Neural cell (in vitro differentiated cells): ENCODE measurements at regions not wholly inside any gene's neighbourhood (a gene's known extent, or its start where the extent isn't known, plus 50 kb on each side); places are given as distances from the start of the nearest gene placed in this dataset.

Source experiments
- H2AFZ ChIP-seq: fragments of 200-600, 300-800 bp; sonication (generic), shearing (Covaris generic); 2 replicates; pipeline ENCODE4 v1.6.0; 2014; ENCODE audit warnings: low read depth, mild to moderate bottlenecking, antibody characterized with exemption, low read length, moderate library complexity
- H3F3A ChIP-seq: fragments of 200-600 bp; shearing (Covaris generic); 2 replicates; pipeline ENCODE4 v1.6.1; 2016; ENCODE audit warnings: mild to moderate bottlenecking, moderate library complexity, mixed read lengths, antibody characterized with exemption, low read length; ENCODE audit not compliant: insufficient read depth, poor library complexity, severe bottlenecking
- H3K27ac ChIP-seq: fragments of 200-600, 300-800 bp; sonication (generic), shearing (Covaris generic); 2 replicates; pipeline ENCODE4 v1.5.1; 2014; ENCODE audit warnings: mild to moderate bottlenecking, low read length, moderate library complexity
- H3K27me3 ChIP-seq: fragments of 300-800, 200-600 bp; sonication (generic), shearing (Covaris generic); 2 replicates; pipeline ENCODE4 v1.6.0; 2014; ENCODE audit warnings: mild to moderate bottlenecking, low read depth, low read length, moderate library complexity; ENCODE audit not compliant: insufficient read depth
- H3K36me3 ChIP-seq: fragments of 300-800, 200-600 bp; sonication (generic), shearing (Covaris generic); 2 replicates; pipeline ENCODE4 v1.5.1; 2014; ENCODE audit warnings: mild to moderate bottlenecking, antibody characterized with exemption, low read length, moderate library complexity; ENCODE audit not compliant: insufficient read depth
- H3K4me2 ChIP-seq: fragments of 300-800, 200-600 bp; sonication (generic), shearing (Covaris generic); 2 replicates; pipeline ENCODE4 v1.6.0; 2014; ENCODE audit warnings: mild to moderate bottlenecking, low read length
- H3K4me3 ChIP-seq: fragments of 300-800, 200-600 bp; sonication (generic), shearing (Covaris generic); 2 replicates; pipeline ENCODE4 v1.5.1; 2014; ENCODE audit warnings: mild to moderate bottlenecking, low read length, moderate library complexity
- H3K79me2 ChIP-seq: fragments of 200-600 bp; shearing (Covaris generic); replicated peaks from 2 replicates; pipeline ENCODE4 v1.6.0; 2014; ENCODE audit warnings: mild to moderate bottlenecking, low read length, moderate library complexity; ENCODE audit not compliant: insufficient read depth
- H3K9ac ChIP-seq: fragments of 300-800, 200-600 bp; sonication (generic), shearing (Covaris generic); 2 replicates; pipeline ENCODE4 v1.6.1; 2016; ENCODE audit warnings: mild to moderate bottlenecking, low read length, mixed read lengths
- H3K9me2 ChIP-seq: fragments of 200-600 bp; shearing (Covaris generic); 2 replicates; pipeline ENCODE4 v1.6.1; 2016; ENCODE audit warnings: mild to moderate bottlenecking, low read length, mixed read lengths; ENCODE audit not compliant: insufficient read depth
- H3K9me3 ChIP-seq: fragments of 200-600, 300-800 bp; sonication (generic), shearing (Covaris generic); 2 replicates; pipeline ENCODE4 v1.6.1; 2016; ENCODE audit warnings: mild to moderate bottlenecking, mixed run types, low read length, moderate library complexity, mixed read lengths
- H4K20me1 ChIP-seq: fragments of 200-600 bp; shearing (Covaris generic); 2 replicates; pipeline ENCODE4 v1.6.1; 2016; ENCODE audit warnings: mild to moderate bottlenecking, mixed run types; ENCODE audit not compliant: insufficient read depth
- CTCF ChIP-seq: fragments of 450-650 bp; IDR thresholded peaks from 2 replicates; pipeline ENCODE4 v1.5.1; 2014; ENCODE audit warnings: antibody characterized with exemption, mild to moderate bottlenecking, moderate library complexity; ENCODE audit not compliant: poor library complexity, severe bottlenecking
- EP300 ChIP-seq: fragments of 450-650 bp; conservative IDR thresholded peaks from 2 replicates; pipeline ENCODE4 v1.6.1; 2014; ENCODE audit warnings: antibody characterized with exemption, mild to moderate bottlenecking, moderate library complexity; ENCODE audit not compliant: poor library complexity, severe bottlenecking
- EZH2 ChIP-seq: fragments of 200-600, 300-800 bp; shearing (Covaris generic), sonication (generic); IDR thresholded peaks from 2 replicates; pipeline ENCODE4 v1.6.1; 2014; ENCODE audit warnings: antibody characterized with exemption, low read length, borderline replicate concordance, mild to moderate bottlenecking; ENCODE audit not compliant: insufficient read depth, poor library complexity, severe bottlenecking
- MXI1 ChIP-seq: fragments of 450-650 bp; conservative IDR thresholded peaks from 2 replicates; pipeline ENCODE4 v1.6.1; 2014; ENCODE audit warnings: antibody characterized with exemption, mild to moderate bottlenecking; ENCODE audit not compliant: poor library complexity, severe bottlenecking
- POLR2AphosphoS5 ChIP-seq: IDR thresholded peaks from 2 replicates; pipeline ENCODE4 v1.6.1; 2012
- RAD21 ChIP-seq: fragments of 450-650 bp; conservative IDR thresholded peaks from 2 replicates; pipeline ENCODE4 v1.6.1; 2014; ENCODE audit warnings: antibody characterized with exemption, mild to moderate bottlenecking, moderate library complexity
- REST ChIP-seq: IDR thresholded peaks from 2 replicates; pipeline ENCODE4 v1.6.1; 2012; ENCODE audit warnings: borderline replicate concordance
- SMC3 ChIP-seq: fragments of 450-650 bp; conservative IDR thresholded peaks from 2 replicates; pipeline ENCODE4 v1.6.1; 2014; ENCODE audit warnings: antibody characterized with exemption, mild to moderate bottlenecking, moderate library complexity; ENCODE audit not compliant: poor library complexity
- TAF1 ChIP-seq: IDR thresholded peaks from 2 replicates; pipeline ENCODE4 v1.6.1; 2012; ENCODE audit warnings: low read depth

GRCh38 chr3:21804330-21804729 lies 53.3 kb upstream of the ZNF385D start:
- H4K20me1 ChIP-seq, result no peaks in the 10 kb centered on the region
- no peak overlapping the region for H3K9ac ChIP-seq
- TF ChIP-seq CTCF, result no peak
- no peak for TF ChIP-seq RAD21
- no peak for TF ChIP-seq SMC3
- TF ChIP-seq MXI1, result no peak
- TF ChIP-seq REST, result no peak
- no peaks in the 10 kb centered on the region for H3K79me2 ChIP-seq
- no peak overlapping the region for H3K4me2 ChIP-seq
- H3F3A ChIP-seq, result no peaks in the 10 kb centered on the region
- H3K27me3 ChIP-seq, result no peaks in the 10 kb centered on the region
- H3K27ac ChIP-seq, result peak overlapping the region; percentile 69
- no peaks in the 10 kb centered on the region for H3K9me3 ChIP-seq
- H3K36me3 ChIP-seq, result no peaks in the 10 kb centered on the region
- H3K4me3 ChIP-seq, result no peak overlapping the region
- no peaks in the 10 kb centered on the region for H3K9me2 ChIP-seq
- H2AFZ ChIP-seq, result no peak overlapping the region

GRCh38 chr3:21806733-21807132 lies 55.7 kb upstream of the ZNF385D start:
- Histone ChIP-seq H3K27ac (no peak overlapping the region), H3K4me3 (no peak overlapping the region), H3F3A (no peaks in the 10 kb centered on the region), H3K4me2 (no peak overlapping the region), H3K9me3 (no peaks in the 10 kb centered on the region), H4K20me1 (no peaks in the 10 kb centered on the region), H3K79me2 (no peaks in the 10 kb centered on the region), H3K9me2 (no peaks in the 10 kb centered on the region), H3K36me3 (no peaks in the 10 kb centered on the region), H3K9ac (no peak overlapping the region), H3K27me3 (no peaks in the 10 kb centered on the region), H2AFZ (no peak overlapping the region)
- TF ChIP-seq CTCF (no peak), RAD21 (no peak), EP300 (no peak), TAF1 (no peak), SMC3 (no peak), EZH2 (no peak), REST (no peak), POLR2AphosphoS5 (no peak), MXI1 (no peak)
